ENCODE measurements at regions not wholly inside any gene's neighbourhood (a gene's known extent, or its start where the extent isn't known, plus 50 kb on each side); places are given as distances from the start of the nearest gene placed in this dataset.
"Not testable (repeated sequence)": the region's sequence is repeated elsewhere in the genome, so short reads cannot be mapped to it uniquely, and the experiment has no call there.

GRCh38 chr1:187073634-187074245, 245.0 kb downstream of the PLA2G4A start:
- TF ChIP-seq, protein P1, sequence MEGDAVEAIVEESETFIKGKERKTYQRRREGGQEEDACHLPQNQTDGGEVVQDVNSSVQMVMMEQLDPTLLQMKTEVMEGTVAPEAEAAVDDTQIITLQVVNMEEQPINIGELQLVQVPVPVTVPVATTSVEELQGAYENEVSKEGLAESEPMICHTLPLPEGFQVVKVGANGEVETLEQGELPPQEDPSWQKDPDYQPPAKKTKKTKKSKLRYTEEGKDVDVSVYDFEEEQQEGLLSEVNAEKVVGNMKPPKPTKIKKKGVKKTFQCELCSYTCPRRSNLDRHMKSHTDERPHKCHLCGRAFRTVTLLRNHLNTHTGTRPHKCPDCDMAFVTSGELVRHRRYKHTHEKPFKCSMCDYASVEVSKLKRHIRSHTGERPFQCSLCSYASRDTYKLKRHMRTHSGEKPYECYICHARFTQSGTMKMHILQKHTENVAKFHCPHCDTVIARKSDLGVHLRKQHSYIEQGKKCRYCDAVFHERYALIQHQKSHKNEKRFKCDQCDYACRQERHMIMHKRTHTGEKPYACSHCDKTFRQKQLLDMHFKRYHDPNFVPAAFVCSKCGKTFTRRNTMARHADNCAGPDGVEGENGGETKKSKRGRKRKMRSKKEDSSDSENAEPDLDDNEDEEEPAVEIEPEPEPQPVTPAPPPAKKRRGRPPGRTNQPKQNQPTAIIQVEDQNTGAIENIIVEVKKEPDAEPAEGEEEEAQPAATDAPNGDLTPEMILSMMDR (conservative IDR thresholded peaks at IDR 0.05) = not testable (repeated sequence)
- TF ChIP-seq EZH2 (IDR thresholded peaks at IDR 0.05; ENCODE audit: low read depth) = not testable (repeated sequence)

Data from PC-9 (cell line).